SK-N-MC (cell line): ENCODE measurements at regions not wholly inside any gene's neighbourhood (a gene's known extent, or its start where the extent isn't known, plus 50 kb on each side); places are given as distances from the start of the nearest gene placed in this dataset.

Source experiments
- EZH2 ChIP-seq: fragments of 200-600 bp; sonication (generic); IDR thresholded peaks from one replicate; pipeline ENCODE4 v1.6.1; 2017; ENCODE audit warnings: antibody characterized with exemption
- POLR2AphosphoS5 ChIP-seq: IDR thresholded peaks from 2 replicates; pipeline ENCODE4 v1.6.1; 2012; ENCODE audit warnings: mild to moderate bottlenecking, low read depth, low read length, borderline replicate concordance

DNA sequence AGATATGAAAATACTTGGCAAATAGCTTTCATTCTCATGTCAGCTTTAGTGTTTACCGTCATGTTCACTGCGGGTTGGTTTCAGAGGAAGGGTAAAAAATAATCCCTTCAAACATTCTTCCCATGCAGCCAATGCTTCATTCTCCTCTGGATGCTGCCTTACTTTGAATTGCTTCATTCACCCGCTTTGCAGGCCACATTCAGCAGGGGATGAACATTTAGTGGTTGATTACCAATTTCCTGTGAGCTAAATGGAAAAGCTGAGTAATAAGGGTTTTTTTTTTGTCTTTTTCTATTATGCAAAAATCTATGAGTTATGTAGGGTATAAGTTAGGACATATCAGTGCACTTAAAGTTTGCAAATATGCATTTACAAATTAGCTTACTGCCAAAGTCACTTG is 96.3 kb upstream of the MEF2C start:
- no peak for TF ChIP-seq EZH2
- no peak for TF ChIP-seq POLR2AphosphoS5
